Adrenal gland (tissue), 9 donors: ENCODE measurements at regions not wholly inside any gene's neighbourhood (a gene's known extent, or its start where the extent isn't known, plus 50 kb on each side); places are given as distances from the start of the nearest gene placed in this dataset.

Source experiments
- DNase-seq, 7 donors: peaks; one replicate each; pipeline ENCODE4 v3.0.0-alpha.2; 2019 to 2020
- H3K27ac ChIP-seq, 5 donors: fragments of 200-600 bp; sonication (generic) in 4 of 5; 1 replicate in 3 of 5; 2 replicates in 2 of 5; pipeline versions ENCODE4 v1.5.1 to v1.8.0; 2016 to 2020; ENCODE audit warnings: mild to moderate bottlenecking in 1 of 5
- H3K27me3 ChIP-seq: fragments of 200-600 bp; 2 replicates; pipeline ENCODE4 v1.8.0; 2021
- H3K36me3 ChIP-seq, 2 donors: fragments of 200-600 bp; replicated peaks in 1 of 2; 1 replicate in 1 of 2; 2 replicates in 1 of 2; pipeline versions ENCODE4 v1.5.1 to v1.8.0; 2018 to 2022
- H3K4me1 ChIP-seq, 2 donors: fragments of 200-600 bp; replicated peaks in 1 of 2; 1 replicate in 1 of 2; 2 replicates in 1 of 2; pipeline versions ENCODE4 v1.5.1 to v1.8.0; 2018 to 2021
- H3K4me3 ChIP-seq, 4 donors: fragments of 200-600 bp; sonication (generic) in 3 of 4; one replicate each; pipeline ENCODE4 v1.5.1; 2016 to 2018
- H3K9me3 ChIP-seq, 3 donors: fragments of 200-600 bp; sonication (generic) in 1 of 3; replicated peaks in 1 of 3; 1 replicate in 2 of 3; 2 replicates in 1 of 3; pipeline versions ENCODE4 v1.5.1 to v1.8.0; 2016 to 2021
- POLR2A ChIP-seq, 2 donors: fragments of 450-650 bp; IDR thresholded peaks; one replicate each; pipeline ENCODE4 v1.6.1; 2017; ENCODE audit warnings: antibody characterized with exemption in 2 of 2, mild to moderate bottlenecking in 2 of 2, moderate library complexity in 1 of 2
- WGBS, 4 donors: extraction: QIAGEN DNeasy Blood & Tissue Kit in 2 of 4; methylation state at CpG; one replicate each; pipeline versions ENCODE4 v1.1.5 to v1.1.7; 2013 to 2017; 5-methylcytosine and 5-hydroxymethylcytosine counted together
- intact Hi-C, 2 donors: fragments of 100-400 bp; cut with DNase I; formaldehyde crosslinking; loops; one replicate each; pipeline versions ENCODE4 v1.14.1 to v1.15.0; 2022 to 2023
- TF ChIP-seq, protein P1 (sequence below), 6 experiments: fragments of 450-650 bp in 4 of 6; fragments of 200-600 bp in 2 of 6; sonication (generic) in 1 of 6; IDR thresholded peaks; 1 replicate in 5 of 6; 2 replicates in 1 of 6; pipeline versions ENCODE4 v1.5.1 to v1.8.0; 2016 to 2021; ENCODE audit warnings: antibody characterized with exemption in 6 of 6, mild to moderate bottlenecking in 2 of 6, moderate library complexity in 1 of 6
- donor health status: healthy with polysubstance abuse.
- donor health status: Bipolar disorder and iron deficiency.
- donor health status: DM: yes; HTN: yes; CAD: no.
- donor health status: DM: no; HTN: no; CAD: no.
- donor health status: DM: no; HTN: no; CAD: no.

DNA sequence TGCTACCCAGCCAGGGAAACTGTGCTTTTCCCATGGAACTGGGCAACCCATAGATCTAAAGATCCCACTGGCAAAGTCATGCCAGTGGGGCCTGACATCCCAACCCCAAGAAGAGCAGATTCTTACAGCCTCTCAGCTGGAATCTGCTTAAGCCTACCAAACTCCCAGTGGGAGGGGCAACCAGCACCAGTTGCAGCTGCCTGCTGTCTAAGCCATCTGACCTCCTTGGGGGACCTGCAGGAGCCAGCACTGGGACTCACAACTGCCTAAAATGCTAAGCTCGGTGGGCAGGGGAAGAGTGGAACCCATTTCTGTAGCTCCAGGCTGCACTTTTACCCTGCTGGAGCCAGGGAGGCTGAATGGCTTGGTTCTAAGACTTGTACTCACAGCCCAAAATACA, 770.7 kb upstream of the SLC8A1 start:
- no peaks in the 10 kb centered on the region for H3K27me3 ChIP-seq
- H3K36me3 ChIP-seq: no peaks in the 10 kb centered on the region
- H3K9me3 ChIP-seq: no peaks in the 10 kb centered on the region
- no peak overlapping the region for H3K4me3 ChIP-seq
- H3K27ac ChIP-seq: no peak overlapping the region
- no peaks in the 10 kb centered on the region for H3K4me1 ChIP-seq
- TF ChIP-seq, protein P1, sequence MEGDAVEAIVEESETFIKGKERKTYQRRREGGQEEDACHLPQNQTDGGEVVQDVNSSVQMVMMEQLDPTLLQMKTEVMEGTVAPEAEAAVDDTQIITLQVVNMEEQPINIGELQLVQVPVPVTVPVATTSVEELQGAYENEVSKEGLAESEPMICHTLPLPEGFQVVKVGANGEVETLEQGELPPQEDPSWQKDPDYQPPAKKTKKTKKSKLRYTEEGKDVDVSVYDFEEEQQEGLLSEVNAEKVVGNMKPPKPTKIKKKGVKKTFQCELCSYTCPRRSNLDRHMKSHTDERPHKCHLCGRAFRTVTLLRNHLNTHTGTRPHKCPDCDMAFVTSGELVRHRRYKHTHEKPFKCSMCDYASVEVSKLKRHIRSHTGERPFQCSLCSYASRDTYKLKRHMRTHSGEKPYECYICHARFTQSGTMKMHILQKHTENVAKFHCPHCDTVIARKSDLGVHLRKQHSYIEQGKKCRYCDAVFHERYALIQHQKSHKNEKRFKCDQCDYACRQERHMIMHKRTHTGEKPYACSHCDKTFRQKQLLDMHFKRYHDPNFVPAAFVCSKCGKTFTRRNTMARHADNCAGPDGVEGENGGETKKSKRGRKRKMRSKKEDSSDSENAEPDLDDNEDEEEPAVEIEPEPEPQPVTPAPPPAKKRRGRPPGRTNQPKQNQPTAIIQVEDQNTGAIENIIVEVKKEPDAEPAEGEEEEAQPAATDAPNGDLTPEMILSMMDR (IDR thresholded peaks at IDR 0.05): no peak
- no peak for TF ChIP-seq POLR2A (IDR thresholded peaks at IDR 0.05)
- WGBS, 4 donors: 69 to 80% (median 74%) methylated on average over 1 of the region's 1 CpG; no CpG with 5 or more reads in 1 of the 4 donors
- intact Hi-C loops: no loop called here
- DNase-seq: no peak

DNA sequence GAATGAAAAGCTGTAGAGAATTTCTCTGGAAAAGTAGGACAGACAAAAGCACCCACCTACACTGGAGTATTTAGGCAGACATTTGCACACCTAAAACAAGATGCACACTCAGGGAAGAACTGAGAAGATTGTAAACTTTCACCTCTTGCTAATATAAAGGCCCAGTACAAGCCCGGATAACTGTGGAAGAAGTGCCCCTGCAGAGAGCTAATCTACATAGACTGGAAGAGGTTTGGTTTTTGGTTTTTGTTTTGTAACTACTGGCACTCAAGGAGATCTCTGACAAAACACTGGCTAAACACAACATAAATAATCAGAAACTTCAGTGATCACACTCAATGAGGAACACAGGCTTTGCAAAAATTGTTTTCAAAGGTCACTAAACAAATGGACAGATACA, 782.2 kb upstream of the SLC8A1 start:
- intact Hi-C loops: no loop called here
- H3K4me1 ChIP-seq: no peaks in the 10 kb centered on the region
- no peak overlapping the region for H3K27ac ChIP-seq
- DNase-seq: no peak
- WGBS, 4 donors: 75 to 88% (median 83%) methylated on average over 1 of the region's 1 CpG
- no peaks in the 10 kb centered on the region for H3K9me3 ChIP-seq
- H3K4me3 ChIP-seq: no peak overlapping the region
- TF ChIP-seq, protein P1 (IDR thresholded peaks at IDR 0.05): no peak
- TF ChIP-seq POLR2A (IDR thresholded peaks at IDR 0.05): no peak
- no peaks in the 10 kb centered on the region for H3K27me3 ChIP-seq
- H3K36me3 ChIP-seq: no peaks in the 10 kb centered on the region

DNA sequence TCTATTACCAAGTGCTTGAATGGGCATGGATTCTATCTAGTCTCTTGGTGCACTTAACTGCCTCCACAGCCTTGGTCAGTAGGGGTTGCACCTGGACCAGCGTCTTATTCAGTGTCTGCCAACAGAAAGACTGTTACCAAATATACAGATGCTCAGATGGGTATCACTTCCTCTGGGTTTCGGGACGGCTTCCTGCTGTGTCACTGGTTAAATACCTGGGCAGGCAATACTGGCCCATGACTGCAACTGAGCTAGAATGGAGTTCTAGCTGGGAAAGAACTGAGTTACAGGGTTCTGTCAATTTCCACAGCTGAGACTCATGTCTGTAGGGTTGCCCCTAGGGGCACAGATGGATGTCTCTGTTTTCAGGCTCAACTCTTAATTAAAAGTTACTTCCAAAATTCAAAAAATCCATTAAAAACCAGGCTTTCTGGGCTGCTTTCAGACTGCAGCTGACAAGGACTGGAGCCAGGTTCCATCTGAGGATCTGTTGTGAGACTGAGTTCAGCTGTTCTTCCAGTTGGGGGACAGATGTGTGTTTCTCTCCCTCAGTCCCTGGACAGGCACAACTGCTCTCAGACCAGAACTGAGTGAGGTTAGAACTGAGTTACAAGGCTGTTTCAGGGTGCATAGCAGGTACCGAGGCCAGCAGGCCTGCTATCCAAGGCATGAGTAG, 789.6 kb upstream of the SLC8A1 start:
- DNase-seq: no peak
- Histone ChIP-seq H3K9me3 (no peaks in the 10 kb centered on the region), H3K27ac (no peak overlapping the region), H3K36me3 (no peaks in the 10 kb centered on the region), H3K4me1 (no peaks in the 10 kb centered on the region), H3K27me3 (no peaks in the 10 kb centered on the region), H3K4me3 (no peak overlapping the region)
- 73 to 94% (median 83%) methylated on average over 3 to 4 of the region's 4 CpGs for WGBS, 4 donors
- intact Hi-C loops: no loop called here
- no peak for TF ChIP-seq POLR2A (IDR thresholded peaks at IDR 0.05)
- TF ChIP-seq, protein P1 (IDR thresholded peaks at IDR 0.05): no peak

DNA sequence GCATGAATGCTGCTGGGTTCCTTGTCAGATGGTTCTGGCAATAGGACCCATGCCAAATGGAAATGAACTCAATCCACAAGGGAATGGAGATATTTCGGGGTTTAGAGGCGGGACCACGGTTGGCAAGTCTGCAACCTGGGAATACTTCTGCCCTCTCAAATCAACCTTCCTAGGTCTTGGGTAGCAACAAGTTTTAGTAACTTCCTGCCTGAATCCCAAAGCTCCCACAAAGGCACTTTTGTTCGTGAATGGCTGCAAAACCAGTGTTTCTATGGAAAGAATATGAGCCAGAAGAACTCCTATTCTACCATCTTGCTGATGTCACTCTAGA, 790.1 kb upstream of the SLC8A1 start:
- WGBS, 4 donors: 90 to 94% (median 93%) methylated on average over 4 of the region's 4 CpGs

More for the DNA sequence above, 790.1 kb upstream of the SLC8A1 start:
- Histone ChIP-seq H3K27me3 (no peaks in the 10 kb centered on the region), H3K27ac (no peak overlapping the region), H3K36me3 (no peaks in the 10 kb centered on the region), H3K9me3 (no peaks in the 10 kb centered on the region), H3K4me3 (no peak overlapping the region), H3K4me1 (no peaks in the 10 kb centered on the region)
- intact Hi-C loops: no loop called here
- no peak for TF ChIP-seq POLR2A (IDR thresholded peaks at IDR 0.05)
- TF ChIP-seq, protein P1 (IDR thresholded peaks at IDR 0.05): no peak
- no peak for DNase-seq
